LNCaP clone FGC (cell line): ENCODE measurements at regions not wholly inside any gene's neighbourhood (a gene's known extent, or its start where the extent isn't known, plus 50 kb on each side); places are given as distances from the start of the nearest gene placed in this dataset.
"Not testable (repeated sequence)": the region's sequence is repeated elsewhere in the genome, so short reads cannot be mapped to it uniquely, and the experiment has no call there.

ENCODE experiments used
- DNase-seq: peaks from one replicate; pipeline ENCODE4 v3.0.0-alpha.2; 2011; ENCODE audit warnings: low read depth
- H3K4me3 ChIP-seq: 2 replicates; pipeline ENCODE4 v1.5.1; 2011; ENCODE audit warnings: mild to moderate bottlenecking, low read depth, low read length, control low read depth
- CTCF ChIP-seq: IDR thresholded peaks from 2 replicates; pipeline ENCODE4 v1.5.1; 2012; ENCODE audit warnings: mild to moderate bottlenecking; ENCODE audit not compliant: control insufficient read depth, insufficient read depth; ENCODE audit errors: extremely low read depth

- H3K4me3 ChIP-seq: no peak overlapping the region
- TF ChIP-seq CTCF: no peak
- DNase-seq: no peak
Observed at GRCh38 chr16:5761592-5761991, 664.0 kb upstream of the EEF2KMT start.

- TF ChIP-seq CTCF: no peak
- no peak overlapping the region for H3K4me3 ChIP-seq
- no peak for DNase-seq
Observed at GRCh38 chr16:5758281-5758680, 660.7 kb upstream of the EEF2KMT start.

- no peak; the same call in 1 of the 2 replicates for TF ChIP-seq CTCF
- DNase-seq: no peak
- no peak overlapping the region for H3K4me3 ChIP-seq
Observed at GRCh38 chr16:5756969-5757368, 659.4 kb upstream of the EEF2KMT start.

- no peak for DNase-seq
- no peak for TF ChIP-seq CTCF
- no peak overlapping the region for H3K4me3 ChIP-seq
Observed at GRCh38 chr16:5753381-5753780, 655.8 kb upstream of the EEF2KMT start.

- no peak for TF ChIP-seq CTCF
- DNase-seq: no peak
- H3K4me3 ChIP-seq: no peak overlapping the region
Observed at GRCh38 chr16:5751216-5751615, 653.6 kb upstream of the EEF2KMT start.

GRCh38 chr16:5750439-5750838 lies 652.8 kb upstream of the EEF2KMT start:
- H3K4me3 ChIP-seq, DNase-seq: not testable (repeated sequence)

- TF ChIP-seq CTCF: no peak
- DNase-seq: no peak
- H3K4me3 ChIP-seq: no peak overlapping the region
Observed at GRCh38 chr16:5738586-5738985, 641.0 kb upstream of the EEF2KMT start.
